ENCODE measurements at regions not wholly inside any gene's neighbourhood (a gene's known extent, or its start where the extent isn't known, plus 50 kb on each side); places are given as distances from the start of the nearest gene placed in this dataset.
"Not testable (repeated sequence)": the region's sequence is repeated elsewhere in the genome, so short reads cannot be mapped to it uniquely, and the experiment has no call there.

GRCh38 chr18:22524783-22525182, 107.1 kb upstream of the CTAGE1 start:
- Histone ChIP-seq H3K9me3 (ENCODE audit: low read depth, low read length) (no peaks in the 10 kb centered on the region), H3K36me3 (ENCODE audit: insufficient read depth, low read length) (no peaks in the 10 kb centered on the region), H3K9ac (ENCODE audit: insufficient read length) (no peak overlapping the region), H3K27ac (no peak overlapping the region), H3K4me3 (no peak overlapping the region)
- DNase-seq (ENCODE audit: low read depth, low spot score): no peak
- TF ChIP-seq POLR2AphosphoS5 (IDR thresholded peaks at IDR 0.05; ENCODE audit: borderline replicate concordance, low read depth, low read length) (no peak), FOXP2 (optimal IDR thresholded peaks at IDR 0.05; ENCODE audit: control extremely low read depth, extremely low read length, insufficient read depth) (no peak), EZH2 (IDR thresholded peaks at IDR 0.05) (no peak)

- Histone ChIP-seq H3K4me3 (no peak overlapping the region), H3K36me3 (ENCODE audit: insufficient read depth, low read length) (no peaks in the 10 kb centered on the region), H3K9ac (ENCODE audit: insufficient read length) (no peak overlapping the region), H3K27ac (no peak overlapping the region), H3K9me3 (ENCODE audit: low read depth, low read length) (no peaks in the 10 kb centered on the region)
- no peak for DNase-seq (ENCODE audit: low read depth, low spot score)
- no peak for TF ChIP-seq POLR2AphosphoS5 (IDR thresholded peaks at IDR 0.05; ENCODE audit: borderline replicate concordance, low read depth, low read length)
- TF ChIP-seq EZH2 (IDR thresholded peaks at IDR 0.05): no peak
- no peak for TF ChIP-seq FOXP2 (optimal IDR thresholded peaks at IDR 0.05; ENCODE audit: control extremely low read depth, extremely low read length, insufficient read depth)
Observed at GRCh38 chr18:22525313-22525712, 107.6 kb upstream of the CTAGE1 start.

- Histone ChIP-seq H3K4me3 (no peak overlapping the region), H3K36me3 (ENCODE audit: insufficient read depth, low read length) (no peaks in the 10 kb centered on the region), H3K9me3 (ENCODE audit: low read depth, low read length) (no peaks in the 10 kb centered on the region), H3K9ac (ENCODE audit: insufficient read length) (no peak overlapping the region), H3K27ac (no peak overlapping the region)
- DNase-seq (ENCODE audit: low read depth, low spot score): no peak
- no peak for TF ChIP-seq EZH2 (IDR thresholded peaks at IDR 0.05)
- TF ChIP-seq POLR2AphosphoS5 (IDR thresholded peaks at IDR 0.05; ENCODE audit: borderline replicate concordance, low read depth, low read length): no peak
- TF ChIP-seq FOXP2 (optimal IDR thresholded peaks at IDR 0.05; ENCODE audit: control extremely low read depth, extremely low read length, insufficient read depth): no peak
Observed at GRCh38 chr18:22525883-22526282, 108.2 kb upstream of the CTAGE1 start.

GRCh38 chr18:22528291-22528690, 110.6 kb upstream of the CTAGE1 start:
- Histone ChIP-seq H3K36me3 (ENCODE audit: insufficient read depth, low read length) (no peaks in the 10 kb centered on the region), H3K27ac (no peak overlapping the region), H3K9me3 (ENCODE audit: low read depth, low read length) (no peaks in the 10 kb centered on the region), H3K9ac (ENCODE audit: insufficient read length) (no peak overlapping the region), H3K4me3 (no peak overlapping the region)
- TF ChIP-seq EZH2 (IDR thresholded peaks at IDR 0.05) (no peak), FOXP2 (optimal IDR thresholded peaks at IDR 0.05; ENCODE audit: control extremely low read depth, extremely low read length, insufficient read depth) (no peak), POLR2AphosphoS5 (IDR thresholded peaks at IDR 0.05; ENCODE audit: borderline replicate concordance, low read depth, low read length) (no peak)
- no peak for DNase-seq (ENCODE audit: low read depth, low spot score)

- H3K36me3 ChIP-seq (ENCODE audit: insufficient read depth, low read length); H3K9ac ChIP-seq (ENCODE audit: insufficient read length); H3K9me3 ChIP-seq (ENCODE audit: low read depth, low read length); H3K4me3 ChIP-seq; DNase-seq (ENCODE audit: low read depth, low spot score); H3K27ac ChIP-seq: not testable (repeated sequence)
Observed at GRCh38 chr18:22534706-22535105, 117.0 kb upstream of the CTAGE1 start.

- DNase-seq (ENCODE audit: low read depth, low spot score): no peak
- Histone ChIP-seq H3K9me3 (ENCODE audit: low read depth, low read length) (no peaks in the 10 kb centered on the region), H3K36me3 (ENCODE audit: insufficient read depth, low read length) (no peaks in the 10 kb centered on the region), H3K9ac (ENCODE audit: insufficient read length) (no peak overlapping the region), H3K27ac (no peak overlapping the region), H3K4me3 (no peak overlapping the region)
- TF ChIP-seq EZH2 (IDR thresholded peaks at IDR 0.05) (no peak), POLR2AphosphoS5 (IDR thresholded peaks at IDR 0.05; ENCODE audit: borderline replicate concordance, low read depth, low read length) (no peak), FOXP2 (optimal IDR thresholded peaks at IDR 0.05; ENCODE audit: control extremely low read depth, extremely low read length, insufficient read depth) (no peak)
Observed at GRCh38 chr18:22536558-22536957, 118.8 kb upstream of the CTAGE1 start.

- H3K36me3 ChIP-seq (ENCODE audit: insufficient read depth, low read length): no peaks in the 10 kb centered on the region
- TF ChIP-seq POLR2AphosphoS5 (IDR thresholded peaks at IDR 0.05; ENCODE audit: borderline replicate concordance, low read depth, low read length) (no peak), FOXP2 (optimal IDR thresholded peaks at IDR 0.05; ENCODE audit: control extremely low read depth, extremely low read length, insufficient read depth) (no peak), EZH2 (IDR thresholded peaks at IDR 0.05) (no peak)
- H3K27ac ChIP-seq: no peak overlapping the region
- no peak for DNase-seq (ENCODE audit: low read depth, low spot score)
- no peak overlapping the region for H3K9ac ChIP-seq (ENCODE audit: insufficient read length)
- H3K4me3 ChIP-seq: no peak overlapping the region
- no peaks in the 10 kb centered on the region for H3K9me3 ChIP-seq (ENCODE audit: low read depth, low read length)
Observed at GRCh38 chr18:22538426-22538825, 120.7 kb upstream of the CTAGE1 start.

GRCh38 chr18:22539051-22539765, 121.5 kb upstream of the CTAGE1 start:
- Histone ChIP-seq H3K9ac (ENCODE audit: insufficient read length) (no peak overlapping the region), H3K27ac (no peak overlapping the region), H3K36me3 (ENCODE audit: insufficient read depth, low read length) (no peaks in the 10 kb centered on the region), H3K4me3 (no peak overlapping the region), H3K9me3 (ENCODE audit: low read depth, low read length) (no peaks in the 10 kb centered on the region)
- no peak for DNase-seq (ENCODE audit: low read depth, low spot score)
- TF ChIP-seq FOXP2 (optimal IDR thresholded peaks at IDR 0.05; ENCODE audit: control extremely low read depth, extremely low read length, insufficient read depth): no peak
- TF ChIP-seq POLR2AphosphoS5 (IDR thresholded peaks at IDR 0.05; ENCODE audit: borderline replicate concordance, low read depth, low read length): no peak
- no peak for TF ChIP-seq EZH2 (IDR thresholded peaks at IDR 0.05)

- no peaks in the 10 kb centered on the region for H3K36me3 ChIP-seq (ENCODE audit: insufficient read depth, low read length)
- TF ChIP-seq FOXP2 (optimal IDR thresholded peaks at IDR 0.05; ENCODE audit: control extremely low read depth, extremely low read length, insufficient read depth) (no peak), EZH2 (IDR thresholded peaks at IDR 0.05) (no peak), POLR2AphosphoS5 (IDR thresholded peaks at IDR 0.05; ENCODE audit: borderline replicate concordance, low read depth, low read length) (no peak)
Observed at GRCh38 chr18:22541232-22541631, 123.5 kb upstream of the CTAGE1 start.

More at GRCh38 chr18:22541232-22541631, 123.5 kb upstream of the CTAGE1 start:
- no peak overlapping the region for H3K4me3 ChIP-seq
- H3K9ac ChIP-seq (ENCODE audit: insufficient read length): no peak overlapping the region
- no peaks in the 10 kb centered on the region for H3K9me3 ChIP-seq (ENCODE audit: low read depth, low read length)
- H3K27ac ChIP-seq: no peak overlapping the region
- DNase-seq (ENCODE audit: low read depth, low spot score): no peak
